SHP77 treated with DMSO at 0.1 percent for 48 hours (cell line): ENCODE measurements at regions not wholly inside any gene's neighbourhood (a gene's known extent, or its start where the extent isn't known, plus 50 kb on each side); places are given as distances from the start of the nearest gene placed in this dataset.

ENCODE experiments used
- DNase-seq: peaks from one replicate; lab custom pipeline; 2025; lab: John Stamatoyannopoulos, UW

- DNase-seq, result no peak
These were observed 52.8 kb downstream of the PPP1R2C start for GRCh38 chrX:42725196-42725595.

GRCh38 chrX:42720209-42720608 lies 57.8 kb downstream of the PPP1R2C start:
- DNase-seq, result no peak

- DNase-seq, result no peak
These were observed 62.2 kb downstream of the PPP1R2C start for GRCh38 chrX:42715701-42716262.

GRCh38 chrX:42714981-42715700 lies 62.8 kb downstream of the PPP1R2C start:
- DNase-seq, result peak; percentile 26

GRCh38 chrX:42710452-42710851 lies 67.5 kb downstream of the PPP1R2C start:
- no peak for DNase-seq

- DNase-seq, result no peak
These were observed 69.7 kb downstream of the PPP1R2C start for GRCh38 chrX:42708222-42708621.

- DNase-seq, result no peak
These were observed 70.2 kb downstream of the PPP1R2C start for GRCh38 chrX:42707742-42708141.

GRCh38 chrX:42704454-42704853 lies 73.5 kb downstream of the PPP1R2C start:
- DNase-seq, result no peak

GRCh38 chrX:42697544-42697943 lies 80.4 kb downstream of the PPP1R2C start:
- no peak for DNase-seq

GRCh38 chrX:42696536-42697124 lies 81.3 kb downstream of the PPP1R2C start:
- DNase-seq, result no peak

GRCh38 chrX:42695800-42696358 lies 82.1 kb downstream of the PPP1R2C start:
- no peak for DNase-seq

GRCh38 chrX:42694260-42694815 lies 83.6 kb downstream of the PPP1R2C start:
- DNase-seq, result no peak

- DNase-seq, result no peak
These were observed 86.8 kb downstream of the PPP1R2C start for GRCh38 chrX:42691196-42691595.

GRCh38 chrX:42686706-42687105 lies 91.3 kb downstream of the PPP1R2C start:
- DNase-seq, result no peak

- no peak for DNase-seq
These were observed 91.7 kb downstream of the PPP1R2C start for GRCh38 chrX:42686296-42686695.

GRCh38 chrX:42684065-42684464 lies 93.9 kb downstream of the PPP1R2C start:
- DNase-seq, result no peak

GRCh38 chrX:42680666-42681065 lies 97.3 kb downstream of the PPP1R2C start:
- DNase-seq, result no peak

GRCh38 chrX:42678133-42678532 lies 99.8 kb downstream of the PPP1R2C start:
- no peak for DNase-seq

GRCh38 chrX:42673301-42673810 lies 104.6 kb downstream of the PPP1R2C start:
- no peak for DNase-seq

- no peak for DNase-seq
These were observed 113.3 kb downstream of the PPP1R2C start for GRCh38 chrX:42664680-42665079.

- no peak for DNase-seq
These were observed 149.5 kb downstream of the PPP1R2C start for GRCh38 chrX:42628471-42628870.

GRCh38 chrX:42627891-42628290 lies 150.1 kb downstream of the PPP1R2C start:
- no peak for DNase-seq

- no peak for DNase-seq
These were observed 153.4 kb downstream of the PPP1R2C start for GRCh38 chrX:42624524-42624923.
